ENCODE measurements at regions not wholly inside any gene's neighbourhood (a gene's known extent, or its start where the extent isn't known, plus 50 kb on each side); places are given as distances from the start of the nearest gene placed in this dataset.

- no peak overlapping the region for H3K4me2 ChIP-seq
- ATAC-seq (no peak), FAIRE-seq (no peak), DNase-seq (ENCODE audit: low read depth in 1 of 2, low spot score in 1 of 2) (no peak)
- no peak overlapping the region for H3K4me3 ChIP-seq
- no peak overlapping the region for H3K27ac ChIP-seq
- no peak for TF ChIP-seq ELK1 (IDR thresholded peaks at IDR 0.05; ENCODE audit: low read depth, low read length)
- TF ChIP-seq CHD4 (IDR thresholded peaks at IDR 0.05; ENCODE audit: borderline replicate concordance), result no peak
- no peak for TF ChIP-seq MAZ (IDR thresholded peaks at IDR 0.05; ENCODE audit: borderline replicate concordance, low read depth, low read length)
- TF ChIP-seq, protein P1, sequence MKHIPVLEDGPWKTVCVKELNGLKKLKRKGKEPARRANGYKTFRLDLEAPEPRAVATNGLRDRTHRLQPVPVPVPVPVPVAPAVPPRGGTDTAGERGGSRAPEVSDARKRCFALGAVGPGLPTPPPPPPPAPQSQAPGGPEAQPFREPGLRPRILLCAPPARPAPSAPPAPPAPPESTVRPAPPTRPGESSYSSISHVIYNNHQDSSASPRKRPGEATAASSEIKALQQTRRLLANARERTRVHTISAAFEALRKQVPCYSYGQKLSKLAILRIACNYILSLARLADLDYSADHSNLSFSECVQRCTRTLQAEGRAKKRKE (CRISPR knock-in tag; IDR thresholded peaks at IDR 0.05; ENCODE audit: low read depth), result no peak
- TF ChIP-seq HES2 (IDR thresholded peaks at IDR 0.05), result no peak
- no peak for TF ChIP-seq EP300 (IDR thresholded peaks at IDR 0.05)
- TF ChIP-seq FOSL2 (IDR thresholded peaks at IDR 0.05), result no peak
- no peak for TF ChIP-seq FOSL2 (CRISPR knock-in tag; IDR thresholded peaks at IDR 0.05)
- no peak for TF ChIP-seq PHF8 (IDR thresholded peaks at IDR 0.05; ENCODE audit: borderline replicate concordance, low read depth)
- no peak for TF ChIP-seq POLR2A (IDR thresholded peaks at IDR 0.05; ENCODE audit: low read length)
- TF ChIP-seq MAFK (IDR thresholded peaks at IDR 0.05; ENCODE audit: partially characterized antibody), result no peak
- no peak for TF ChIP-seq NR3C1 (IDR thresholded peaks at IDR 0.05)
- TF ChIP-seq NPAS2 (CRISPR knock-in tag; IDR thresholded peaks at IDR 0.05; ENCODE audit: borderline replicate concordance), result no peak
- TF ChIP-seq, protein P2, sequence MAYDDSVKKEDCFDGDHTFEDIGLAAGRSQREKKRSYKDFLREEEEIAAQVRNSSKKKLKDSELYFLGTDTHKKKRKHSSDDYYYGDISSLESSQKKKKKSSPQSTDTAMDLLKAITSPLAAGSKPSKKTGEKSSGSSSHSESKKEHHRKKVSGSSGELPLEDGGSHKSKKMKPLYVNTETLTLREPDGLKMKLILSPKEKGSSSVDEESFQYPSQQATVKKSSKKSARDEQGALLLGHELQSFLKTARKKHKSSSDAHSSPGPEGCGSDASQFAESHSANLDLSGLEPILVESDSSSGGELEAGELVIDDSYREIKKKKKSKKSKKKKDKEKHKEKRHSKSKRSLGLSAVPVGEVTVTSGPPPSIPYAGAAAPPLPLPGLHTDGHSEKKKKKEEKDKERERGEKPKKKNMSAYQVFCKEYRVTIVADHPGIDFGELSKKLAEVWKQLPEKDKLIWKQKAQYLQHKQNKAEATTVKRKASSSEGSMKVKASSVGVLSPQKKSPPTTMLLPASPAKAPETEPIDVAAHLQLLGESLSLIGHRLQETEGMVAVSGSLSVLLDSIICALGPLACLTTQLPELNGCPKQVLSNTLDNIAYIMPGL (CRISPR knock-in tag; IDR thresholded peaks at IDR 0.05; ENCODE audit: borderline replicate concordance), result no peak
- TF ChIP-seq JUN (IDR thresholded peaks at IDR 0.05), result no peak
- no peak for TF ChIP-seq RFX5 (IDR thresholded peaks at IDR 0.05)
- no peak for TF ChIP-seq EHF (CRISPR knock-in tag; IDR thresholded peaks at IDR 0.05)
- no peak for TF ChIP-seq CTCF (IDR thresholded peaks at IDR 0.05)
- TF ChIP-seq CEBPB (IDR thresholded peaks at IDR 0.05), result no peak
- no peaks in the 10 kb centered on the region for H3K9me3 ChIP-seq
- ChIA-PET POLR2A (no interaction called here), CTCF (no interaction called here)
- 38% methylated on average over 2 of the region's 2 CpGs for WGBS (ENCODE audit: missing lambda C conversion rate)
- no peaks in the 10 kb centered on the region for H3K4me1 ChIP-seq
Measured at GRCh38 chr3:148074946-148075345, 622.8 kb upstream of the AGTR1 start.

GRCh38 chr3:148075771-148076716 is 621.7 kb upstream of the AGTR1 start:
- no peak for TF ChIP-seq NFE2L2 (conservative IDR thresholded peaks at IDR 0.05; ENCODE audit: low read length)
- no peak for TF ChIP-seq TP53 (CRISPR knock-in tag; IDR thresholded peaks at IDR 0.05)
- TF ChIP-seq FOXS1 (CRISPR knock-in tag; IDR thresholded peaks at IDR 0.05), result no peak
- peak; percentile 67 for TF ChIP-seq CTCF (IDR thresholded peaks at IDR 0.05)
- no peak for TF ChIP-seq BHLHE40 (IDR thresholded peaks at IDR 0.05; ENCODE audit: low read depth, low read length)
- peak; percentile 64 to 66; a peak in 4 of 5 replicates for TF ChIP-seq RAD21 (conservative IDR thresholded peaks at IDR 0.05 in 1 of 2, IDR thresholded peaks at IDR 0.05 in 1 of 2)
- peak; percentile 47; the same call in 2 of the 3 replicates for TF ChIP-seq SMC3 (IDR thresholded peaks at IDR 0.05)
- no peak overlapping the region for H3K4me3 ChIP-seq
- DNase-seq (ENCODE audit: low read depth in 1 of 2, low spot score in 1 of 2) (peak; percentile 6 to 62), ATAC-seq (peak; percentile 80 to 88), FAIRE-seq (no peak)
- ChIA-PET POLR2A (no interaction called here), CTCF (interaction anchor here (0.6 to 1.5 kb wide), 4 partner anchors 16 to 955 kb away, joined by 3 to 4 read pairs (median 3); no protein-coding TSS in a partner anchor)
- H3K4me2 ChIP-seq, result no peak overlapping the region
- WGBS (ENCODE audit: missing lambda C conversion rate), result 8% methylated on average over 5 of the region's 5 CpGs
- no peak overlapping the region for H3K27ac ChIP-seq
- no peaks in the 10 kb centered on the region for H3K4me1 ChIP-seq
- H3K9me3 ChIP-seq, result no peaks in the 10 kb centered on the region
